PC-3 (cell line): ENCODE measurements at regions not wholly inside any gene's neighbourhood (a gene's known extent, or its start where the extent isn't known, plus 50 kb on each side); places are given as distances from the start of the nearest gene placed in this dataset.

ENCODE experiments used
- ATAC-seq: fragments of 200-7000 bp; cut with Tn5 transposase; 2 replicates; pipeline ENCODE4 v1.9.1; 2020; ENCODE audit warnings: mild to moderate bottlenecking, moderate library complexity
- BruUV-seq: library from RNA; stranded (reverse); fragments of 400-500 nt; replicated peaks from 2 replicates; lab custom pipeline; 2021; lab: Mats Ljungman, UMichigan
- CTCF ChIA-PET: fragments of 300-600 bp; sonication (Branson Sonifier 250); formaldehyde crosslinking; loops from one replicate; lab custom pipeline; 2022; ENCODE audit warnings: antibody characterized with exemption; lab: Charles Lee
- POLR2A ChIA-PET: fragments of 300-600 bp; sonication (Branson Sonifier 250); formaldehyde crosslinking; loops from one replicate; lab custom pipeline; 2022; ENCODE audit warnings: antibody characterized with exemption; ENCODE audit not compliant: unreplicated experiment; lab: Charles Lee
- DNase-seq: peaks from one replicate; pipeline ENCODE4 v3.0.0-alpha.2; 2015
- H2AFZ ChIP-seq: fragments of 300-600 bp; sonication (generic); 2 replicates; pipeline ENCODE4 v1.6.0; 2016; ENCODE audit warnings: antibody characterized with exemption, low read length
- H3F3A ChIP-seq: fragments of 300-600 bp; sonication (generic); one replicate; pipeline ENCODE4 v1.6.0; 2017; ENCODE audit warnings: antibody characterized with exemption, low read length, control low read depth, mild to moderate bottlenecking; ENCODE audit not compliant: unreplicated experiment
- H3K27ac ChIP-seq: fragments of 300-600 bp; sonication (generic); 2 replicates; pipeline ENCODE4 v1.5.1; 2016; ENCODE audit warnings: mild to moderate bottlenecking, low read length
- H3K27me3 ChIP-seq: fragments of 300-600 bp; sonication (generic); 2 replicates; pipeline ENCODE4 v1.6.1; 2016; ENCODE audit warnings: low read length, mixed read lengths
- H3K36me3 ChIP-seq: fragments of 300-600 bp; sonication (generic); 2 replicates; pipeline ENCODE4 v1.6.1; 2016; ENCODE audit warnings: low read depth, mixed run types, low read length, mixed read lengths
- H3K4me1 ChIP-seq: fragments of 300-600 bp; sonication (generic); 2 replicates; pipeline ENCODE4 v1.5.1; 2016; ENCODE audit warnings: low read length; ENCODE audit not compliant: insufficient read depth
- H3K4me2 ChIP-seq: fragments of 300-600 bp; sonication (generic); 2 replicates; pipeline ENCODE4 v1.6.0; 2016; ENCODE audit warnings: low read length
- H3K4me3 ChIP-seq: fragments of 300-600 bp; sonication (generic); 2 replicates; pipeline ENCODE4 v1.5.1; 2016; ENCODE audit warnings: mild to moderate bottlenecking, low read length, mixed read lengths
- H3K79me2 ChIP-seq: fragments of 300-600 bp; sonication (generic); 2 replicates; pipeline ENCODE4 v1.6.1; 2017; ENCODE audit warnings: low read length, mixed read lengths
- H3K9ac ChIP-seq: fragments of 300-600 bp; sonication (generic); 2 replicates; pipeline ENCODE4 v1.6.0; 2016; ENCODE audit warnings: mild to moderate bottlenecking, low read length
- H3K9me2 ChIP-seq: fragments of 300-600 bp; sonication (generic); replicated peaks from 2 replicates; pipeline ENCODE4 v1.6.1; 2016; ENCODE audit warnings: mixed run types, low read length, mixed read lengths
- H3K9me3 ChIP-seq: fragments of 300-600 bp; sonication (generic); 2 replicates; pipeline ENCODE4 v1.6.1; 2016; ENCODE audit warnings: low read length, mixed read lengths
- H4K20me1 ChIP-seq: fragments of 300-600 bp; sonication (generic); 2 replicates; pipeline ENCODE4 v1.6.1; 2016; ENCODE audit warnings: low read length, mixed read lengths
- CTCF ChIP-seq: fragments of 300-600 bp; sonication (generic); conservative IDR thresholded peaks from 2 replicates; pipeline ENCODE4 v1.5.1; 2017; ENCODE audit warnings: antibody characterized with exemption, low read depth, mild to moderate bottlenecking, low read length
- EZH2 ChIP-seq: fragments of 300-600 bp; sonication (generic); IDR thresholded peaks from one replicate; pipeline ENCODE4 v1.6.1; 2017; ENCODE audit warnings: antibody characterized with exemption, mild to moderate bottlenecking, low read length; ENCODE audit not compliant: unreplicated experiment
- EZH2phosphoT487 ChIP-seq: fragments of 300-600 bp; sonication (generic); IDR thresholded peaks from 2 replicates; pipeline ENCODE4 v1.6.1; 2018; ENCODE audit warnings: mild to moderate bottlenecking, antibody characterized with exemption, low read length, borderline replicate concordance
- intact Hi-C: fragments of 100-400 bp; cut with micrococcal nuclease; formaldehyde crosslinking; loops from 2 replicates; pipeline ENCODE4 v1.9.0; 2023

- Histone ChIP-seq H3K4me2 (no peak overlapping the region), H2AFZ (no peak overlapping the region), H3K79me2 (no peaks in the 10 kb centered on the region), H3K27ac (no peak overlapping the region), H3K9ac (no peak overlapping the region), H3K4me1 (no peaks in the 10 kb centered on the region), H3F3A (no peaks in the 10 kb centered on the region), H3K27me3 (peaks cover 44% of the 10 kb centered on the region), H3K9me3 (no peaks in the 10 kb centered on the region), H3K9me2 (no peaks in the 10 kb centered on the region), H4K20me1 (no peaks in the 10 kb centered on the region), H3K36me3 (no peaks in the 10 kb centered on the region), H3K4me3 (no peak overlapping the region)
- POLR2A ChIA-PET, result no interaction called here
- no TSS peak for BruUV-seq
- intact Hi-C loops, result no loop called here
- TF ChIP-seq EZH2phosphoT487 (no peak), CTCF (no peak), EZH2 (no peak)
- CTCF ChIA-PET, result no interaction called here
- ATAC-seq (no peak), DNase-seq (no peak)
Measured at GRCh38 chr18:2002604-2003003, 568.7 kb downstream of the METTL4 start.

GRCh38 chr18:2009942-2010697, 561.2 kb downstream of the METTL4 start:
- no peaks in the 10 kb centered on the region for H3K79me2 ChIP-seq
- intact Hi-C loops, result no loop called here
- ChIA-PET POLR2A (no interaction called here), CTCF (no interaction called here)
- no peaks in the 10 kb centered on the region for H3K4me1 ChIP-seq
- no peak overlapping the region for H3K4me3 ChIP-seq
- peaks cover 47% of the 10 kb centered on the region for H3K27me3 ChIP-seq
- no peaks in the 10 kb centered on the region for H4K20me1 ChIP-seq
- H3K9me2 ChIP-seq, result no peaks in the 10 kb centered on the region
- H3K9ac ChIP-seq, result no peak overlapping the region
- DNase-seq (no peak), ATAC-seq (no peak)
- no peak overlapping the region for H2AFZ ChIP-seq
- no peak overlapping the region for H3K27ac ChIP-seq
- H3K9me3 ChIP-seq, result no peaks in the 10 kb centered on the region
- TF ChIP-seq EZH2phosphoT487 (no peak), CTCF (no peak), EZH2 (no peak)
- H3K36me3 ChIP-seq, result no peaks in the 10 kb centered on the region
- H3K4me2 ChIP-seq, result no peak overlapping the region
- BruUV-seq, result no TSS peak
- no peaks in the 10 kb centered on the region for H3F3A ChIP-seq

GRCh38 chr18:2027016-2027415, 544.3 kb downstream of the METTL4 start:
- BruUV-seq, result no TSS peak
- H3K4me1 ChIP-seq, result no peaks in the 10 kb centered on the region
- H3K4me3 ChIP-seq, result no peak overlapping the region
- no peak overlapping the region for H3K9ac ChIP-seq
- no peaks in the 10 kb centered on the region for H3K9me2 ChIP-seq
- no peaks in the 10 kb centered on the region for H3F3A ChIP-seq
- no peak for DNase-seq
- ChIA-PET CTCF (no interaction called here), POLR2A (no interaction called here)
- ATAC-seq, result no peak
- no peak overlapping the region for H2AFZ ChIP-seq
- H4K20me1 ChIP-seq, result no peaks in the 10 kb centered on the region
- no peaks in the 10 kb centered on the region for H3K79me2 ChIP-seq
- no peak for TF ChIP-seq CTCF
- no peak for TF ChIP-seq EZH2
- no peak for TF ChIP-seq EZH2phosphoT487
- no peak overlapping the region for H3K4me2 ChIP-seq
- H3K27ac ChIP-seq, result no peak overlapping the region
- no peaks in the 10 kb centered on the region for H3K36me3 ChIP-seq
- no peaks in the 10 kb centered on the region for H3K9me3 ChIP-seq
- peaks cover 20% of the 10 kb centered on the region; the same call in 1 of the 2 replicates for H3K27me3 ChIP-seq
- intact Hi-C loops, result no loop called here
